SK-N-SH (cell line): ENCODE measurements at regions not wholly inside any gene's neighbourhood (a gene's known extent, or its start where the extent isn't known, plus 50 kb on each side); places are given as distances from the start of the nearest gene placed in this dataset.
A peak's percentile ranks its signal among the peaks of the same experiment; 100 is the strongest.

Experiments
- CTCF ChIA-PET: fragments of 300-600, 350-600 bp; formaldehyde crosslinking; extraction: SDS; loops from one replicate; lab custom pipeline; 2021; lab: Yijun Ruan, JAX
- POLR2A ChIA-PET: fragments of 350-600 bp; sonication (Branson Sonifier 250); formaldehyde crosslinking; extraction: SDS; loops from one replicate; lab custom pipeline; 2020; ENCODE audit warnings: antibody characterized with exemption, inconsistent platforms; lab: Yijun Ruan, JAX
- DNase-seq: peaks from one replicate; pipeline ENCODE4 v3.0.0; 2012
- H2AFZ ChIP-seq: fragments of 200-600 bp; sonication (generic); 2 replicates; pipeline ENCODE4 v1.8.1; 2016; ENCODE audit warnings: antibody characterized with exemption, mild to moderate bottlenecking, low read depth
- H3F3A ChIP-seq: fragments of 200-600 bp; sonication (generic); replicated peaks from 2 replicates; pipeline ENCODE3; 2016; ENCODE audit warnings: antibody characterized with exemption, mild to moderate bottlenecking; ENCODE audit not compliant: insufficient read depth
- H3K27ac ChIP-seq, 2 experiments: fragments of 200-500 bp in 1 of 2; fragments of 200-600 bp in 1 of 2; sonication (Bioruptor generic) in 1 of 2; sonication (generic), shearing (Covaris generic) in 1 of 2; 2 replicates each; pipeline versions ENCODE4 v1.5.1 to v1.6.1; 2014 to 2016; ENCODE audit warnings: low read depth in 2 of 2, inconsistent platforms in 1 of 2, low read length in 1 of 2, mild to moderate bottlenecking in 1 of 2, mixed read lengths in 1 of 2
- H3K27me3 ChIP-seq: fragments of 200-600 bp; sonication (generic), shearing (Covaris generic); 2 replicates; pipeline ENCODE4 v1.6.1; 2016; ENCODE audit warnings: mixed run types; ENCODE audit not compliant: insufficient read depth
- H3K36me3 ChIP-seq, 2 experiments: fragments of 200-500 bp in 1 of 2; fragments of 200-600 bp in 1 of 2; sonication (Bioruptor generic) in 1 of 2; sonication (generic) in 1 of 2; replicated peaks in 1 of 2; 2 replicates each; pipeline versions ENCODE3 to v1.5.1; 2014 to 2016; ENCODE audit warnings: low read length in 1 of 2, mild to moderate bottlenecking in 1 of 2; ENCODE audit not compliant: insufficient read depth in 2 of 2, control insufficient read depth in 1 of 2
- H3K4me1 ChIP-seq, 2 experiments: fragments of 200-500 bp in 1 of 2; fragments of 200-600 bp in 1 of 2; sonication (Bioruptor generic) in 1 of 2; sonication (generic), shearing (Covaris generic) in 1 of 2; 2 replicates each; pipeline versions ENCODE4 v1.5.1 to v1.6.1; 2014 to 2016; ENCODE audit warnings: low read depth in 1 of 2, low read length in 1 of 2, mixed run types in 1 of 2; ENCODE audit not compliant: insufficient read depth in 2 of 2, control insufficient read depth in 1 of 2
- H3K4me2 ChIP-seq: fragments of 200-600 bp; sonication (generic), shearing (Covaris generic); 2 replicates; pipeline ENCODE4 v1.6.1; 2017; ENCODE audit warnings: mixed run types
- H3K4me3 ChIP-seq, 2 experiments: fragments of 200-500 bp in 1 of 2; fragments of 200-600 bp in 1 of 2; sonication (Bioruptor generic) in 1 of 2; sonication (generic), shearing (Covaris generic) in 1 of 2; 2 replicates each; pipeline versions ENCODE4 v1.5.1 to v1.8.1; 2014 to 2016; ENCODE audit warnings: low read depth in 2 of 2, inconsistent platforms in 1 of 2, low read length in 1 of 2, mild to moderate bottlenecking in 1 of 2, mixed read lengths in 1 of 2, moderate library complexity in 1 of 2
- H3K79me2 ChIP-seq: fragments of 200-600 bp; sonication (generic); 2 replicates; pipeline ENCODE4 v1.8.1; 2017; ENCODE audit warnings: mild to moderate bottlenecking; ENCODE audit not compliant: insufficient read depth
- H3K9ac ChIP-seq: fragments of 200-600 bp; sonication (generic); 2 replicates; pipeline ENCODE4 v1.6.1; 2017; ENCODE audit warnings: mixed run types
- H3K9me2 ChIP-seq: fragments of 200-600 bp; sonication (generic); 2 replicates; pipeline ENCODE4 v1.6.1; 2017; ENCODE audit warnings: mixed run types
- H3K9me3 ChIP-seq: fragments of 200-600 bp; sonication (generic); 2 replicates; pipeline ENCODE4 v1.6.1; 2017; ENCODE audit warnings: mixed run types, mild to moderate bottlenecking, moderate library complexity
- H4K20me1 ChIP-seq: fragments of 200-600 bp; sonication (generic); 2 replicates; pipeline ENCODE4 v1.6.1; 2017; ENCODE audit warnings: mild to moderate bottlenecking, mixed run types; ENCODE audit not compliant: insufficient read depth
- CTCF ChIP-seq: fragments of 200-600 bp; sonication (generic); IDR thresholded peaks from 2 replicates; pipeline ENCODE4 v1.6.1; 2017; ENCODE audit warnings: antibody characterized with exemption, mild to moderate bottlenecking, moderate library complexity
- EZH2phosphoT487 ChIP-seq: fragments of 200-600 bp; sonication (generic); IDR thresholded peaks from 2 replicates; pipeline ENCODE4 v1.6.1; 2017; ENCODE audit warnings: low read depth, mixed run types, mild to moderate bottlenecking, antibody characterized with exemption, moderate library complexity, borderline replicate concordance
- FOSL2 ChIP-seq: IDR thresholded peaks from 2 replicates; pipeline ENCODE4 v1.4.0; 2012; ENCODE audit warnings: low read depth, mild to moderate bottlenecking, moderate library complexity, borderline replicate concordance
- FOXJ3 ChIP-seq: sonication (generic); formaldehyde crosslinking; IDR thresholded peaks from 2 replicates; pipeline ENCODE4 v1.5.1; 2020; ENCODE audit warnings: mild to moderate bottlenecking, missing genetic modification reagents
- JUND ChIP-seq: IDR thresholded peaks from 2 replicates; pipeline ENCODE4 v1.4.0; 2012
- NFIC ChIP-seq: IDR thresholded peaks from 2 replicates; pipeline ENCODE4 v1.4.0; 2012; ENCODE audit warnings: borderline replicate concordance
- RCOR1 ChIP-seq: fragments of 150-350 bp; IDR thresholded peaks from 2 replicates; pipeline ENCODE4 v1.6.1; 2017; ENCODE audit warnings: antibody characterized with exemption, low read length
- REST ChIP-seq: IDR thresholded peaks from 2 replicates; pipeline ENCODE4 v1.6.1; 2012; ENCODE audit warnings: mild to moderate bottlenecking, low read depth, low read length, moderate library complexity
- RFX5 ChIP-seq: IDR thresholded peaks from 2 replicates; pipeline ENCODE4 v1.6.1; 2012; ENCODE audit warnings: mild to moderate bottlenecking, improper control_type of control experiment, low read length
- RXRA ChIP-seq: IDR thresholded peaks from 2 replicates; pipeline ENCODE4 v1.4.0; 2012; ENCODE audit warnings: low read depth, mild to moderate bottlenecking, borderline replicate concordance
- SIN3A ChIP-seq: IDR thresholded peaks from 2 replicates; pipeline ENCODE4 v1.6.1; 2012; ENCODE audit warnings: low read depth, mild to moderate bottlenecking, low read length, moderate library complexity, borderline replicate concordance
- TCF12 ChIP-seq: IDR thresholded peaks from 2 replicates; pipeline ENCODE4 v1.4.0; 2012
- USF1 ChIP-seq: IDR thresholded peaks from 2 replicates; pipeline ENCODE4 v1.4.0; 2012; ENCODE audit warnings: low read depth, borderline replicate concordance
- USF2 ChIP-seq: fragments of 150-350 bp; IDR thresholded peaks from 2 replicates; pipeline ENCODE4 v1.6.1; 2017; ENCODE audit warnings: antibody characterized with exemption, low read length, low read depth, borderline replicate concordance
- WGBS: methylation state at CpG from one replicate; pipeline ENCODE4 v1.1.6; 2017; ENCODE audit warnings: low lambda C conversion rate; 5-methylcytosine and 5-hydroxymethylcytosine counted together

- peak; percentile 11 for DNase-seq
- H3K9me3 ChIP-seq = no peaks in the 10 kb centered on the region
- H4K20me1 ChIP-seq = no peaks in the 10 kb centered on the region
- WGBS = 62% methylated on average over 9 of the region's 10 CpGs
- H2AFZ ChIP-seq = no peak overlapping the region
- H3K27me3 ChIP-seq = no peaks in the 10 kb centered on the region
- H3K4me3 ChIP-seq = no peak overlapping the region
- H3K27ac ChIP-seq = no peak overlapping the region
- peaks cover 0 to 25% of the 10 kb centered on the region in 2 experiments; a peak in 1 of 4 replicates for H3K4me1 ChIP-seq
- no peaks in the 10 kb centered on the region for H3F3A ChIP-seq
- ChIA-PET CTCF (interaction anchor here (1.0 to 1.6 kb wide), 2 partner anchors 10 to 46 kb away, joined by 4 to 6 read pairs; no protein-coding TSS in a partner anchor), POLR2A (no interaction called here)
- TF ChIP-seq USF2 (no peak), RCOR1 (no peak), TCF12 (no peak), REST (no peak), EZH2phosphoT487 (no peak), RXRA (no peak), NFIC (no peak), FOXJ3 (CRISPR knock-in tag) (no peak), FOSL2 (no peak), RFX5 (no peak), JUND (no peak), USF1 (no peak), SIN3A (no peak), CTCF (no peak)
- no peaks in the 10 kb centered on the region for H3K36me3 ChIP-seq
- H3K4me2 ChIP-seq = no peak overlapping the region
- H3K9me2 ChIP-seq = no peaks in the 10 kb centered on the region
- H3K9ac ChIP-seq = no peak overlapping the region
- H3K79me2 ChIP-seq = no peaks in the 10 kb centered on the region
Measured at GRCh38 chr9:134216961-134217360, 52.6 kb upstream of the RNU6ATAC start.
